ENCODE measurements at regions not wholly inside any gene's neighbourhood (a gene's known extent, or its start where the extent isn't known, plus 50 kb on each side); places are given as distances from the start of the nearest gene placed in this dataset.
"Not testable (repeated sequence)": the region's sequence is repeated elsewhere in the genome, so short reads cannot be mapped to it uniquely, and the experiment has no call there.

GRCh38 chr18:72965616-72966015 lies 97.8 kb upstream of the NETO1 start:
- TF ChIP-seq CTCF (IDR thresholded peaks at IDR 0.05; ENCODE audit: borderline replicate concordance, control extremely low read depth, extremely low read depth, insufficient read depth, missing control alignments): no peak
- in situ Hi-C loops (cut with MboI; ENCODE audit: low sequenced_read_pairs, unreplicated experiment): no loop called here
- no peak for DNase-seq (ENCODE audit: low spot score)

- DNase-seq (ENCODE audit: low spot score); in situ Hi-C loops (cut with MboI; ENCODE audit: low sequenced_read_pairs, unreplicated experiment): not testable (repeated sequence)
These were observed 90.4 kb upstream of the NETO1 start for GRCh38 chr18:72958195-72958594.

GRCh38 chr18:72948439-72948838 lies 80.7 kb upstream of the NETO1 start:
- no peak for DNase-seq (ENCODE audit: low spot score)
- no peak for TF ChIP-seq CTCF (IDR thresholded peaks at IDR 0.05; ENCODE audit: borderline replicate concordance, control extremely low read depth, extremely low read depth, insufficient read depth, missing control alignments)
- in situ Hi-C loops (cut with MboI; ENCODE audit: low sequenced_read_pairs, unreplicated experiment): no loop called here

- in situ Hi-C loops (cut with MboI; ENCODE audit: low sequenced_read_pairs, unreplicated experiment): no loop called here
- no peak for TF ChIP-seq CTCF (IDR thresholded peaks at IDR 0.05; ENCODE audit: borderline replicate concordance, control extremely low read depth, extremely low read depth, insufficient read depth, missing control alignments)
- no peak for DNase-seq (ENCODE audit: low spot score)
These were observed 75.0 kb upstream of the NETO1 start for GRCh38 chr18:72942766-72943165.

- in situ Hi-C loops (cut with MboI; ENCODE audit: low sequenced_read_pairs, unreplicated experiment): no loop called here
- TF ChIP-seq CTCF (IDR thresholded peaks at IDR 0.05; ENCODE audit: borderline replicate concordance, control extremely low read depth, extremely low read depth, insufficient read depth, missing control alignments): no peak
- no peak for DNase-seq (ENCODE audit: low spot score)
These were observed 73.2 kb upstream of the NETO1 start for GRCh38 chr18:72940986-72941385.

- no peak for DNase-seq (ENCODE audit: low spot score)
- no peak for TF ChIP-seq CTCF (IDR thresholded peaks at IDR 0.05; ENCODE audit: borderline replicate concordance, control extremely low read depth, extremely low read depth, insufficient read depth, missing control alignments)
- in situ Hi-C loops (cut with MboI; ENCODE audit: low sequenced_read_pairs, unreplicated experiment): no loop called here
These were observed 72.7 kb upstream of the NETO1 start for GRCh38 chr18:72940509-72940908.

- in situ Hi-C loops (cut with MboI; ENCODE audit: low sequenced_read_pairs, unreplicated experiment): no loop called here
- no peak for TF ChIP-seq CTCF (IDR thresholded peaks at IDR 0.05; ENCODE audit: borderline replicate concordance, control extremely low read depth, extremely low read depth, insufficient read depth, missing control alignments)
- no peak for DNase-seq (ENCODE audit: low spot score)
These were observed 68.0 kb upstream of the NETO1 start for GRCh38 chr18:72935744-72936143.

Measured in GM13976 (cell line).